NCI-H1436 (cell line): ENCODE measurements at regions not wholly inside any gene's neighbourhood (a gene's known extent, or its start where the extent isn't known, plus 50 kb on each side); places are given as distances from the start of the nearest gene placed in this dataset.

ENCODE experiments used
- DNase-seq: peaks from one replicate; lab custom pipeline; 2025; lab: John Stamatoyannopoulos, UW

- DNase-seq: no peak
These were observed 373.0 kb downstream of the ALG10 start for GRCh38 chr12:34395056-34396005.

- DNase-seq: no peak
These were observed 373.9 kb downstream of the ALG10 start for GRCh38 chr12:34396006-34396860.

GRCh38 chr12:34396861-34397590 lies 374.7 kb downstream of the ALG10 start:
- no peak for DNase-seq

- no peak for DNase-seq
These were observed 375.5 kb downstream of the ALG10 start for GRCh38 chr12:34397591-34398365.

- no peak for DNase-seq
These were observed 376.0 kb downstream of the ALG10 start for GRCh38 chr12:34398366-34398705.

GRCh38 chr12:34398706-34399630 lies 376.7 kb downstream of the ALG10 start:
- DNase-seq: no peak

GRCh38 chr12:34399631-34400410 lies 377.5 kb downstream of the ALG10 start:
- no peak for DNase-seq

- DNase-seq: no peak
These were observed 378.1 kb downstream of the ALG10 start for GRCh38 chr12:34400411-34400881.

GRCh38 chr12:34400986-34401658 lies 378.8 kb downstream of the ALG10 start:
- no peak for DNase-seq

- DNase-seq: no peak
These were observed 379.4 kb downstream of the ALG10 start for GRCh38 chr12:34401659-34402227.

GRCh38 chr12:34402228-34402898 lies 380.1 kb downstream of the ALG10 start:
- no peak for DNase-seq

GRCh38 chr12:34402899-34403705 lies 380.8 kb downstream of the ALG10 start:
- DNase-seq: no peak

GRCh38 chr12:34403706-34404376 lies 381.5 kb downstream of the ALG10 start:
- DNase-seq: no peak

GRCh38 chr12:34404377-34405285 lies 382.3 kb downstream of the ALG10 start:
- DNase-seq: no peak
